K562 (cell line): ENCODE measurements at regions not wholly inside any gene's neighbourhood (a gene's known extent, or its start where the extent isn't known, plus 50 kb on each side); places are given as distances from the start of the nearest gene placed in this dataset.

Experiments
- ATAC-seq: fragments of 200-7000 bp; cut with Tn5 transposase; 3 replicates; pipeline ENCODE4 v1.9.1; 2020; ENCODE audit warnings: moderate library complexity
- BruUV-seq: library from RNA; stranded (reverse); fragments of 400-500 nt; replicated peaks from 2 replicates; lab custom pipeline; 2021; lab: Mats Ljungman, UMichigan
- CTCF ChIA-PET: fragments of 300-600 bp; formaldehyde crosslinking; extraction: SDS; loops from one replicate; lab custom pipeline; 2021; ENCODE audit warnings: low intra/inter-chr PET ratio; lab: Yijun Ruan, JAX
- POLR2A ChIA-PET: fragments of 300-600, 350-650 bp; sonication (Branson Sonifier 250); formaldehyde crosslinking; extraction: SDS; loops from one replicate; lab custom pipeline; 2021; ENCODE audit warnings: antibody characterized with exemption, inconsistent platforms; lab: Yijun Ruan, JAX
- DNase-seq, 4 experiments: peaks; one replicate each; pipeline versions ENCODE4 v3.0.0 to v3.0.0-alpha.2; 2011 to 2018; ENCODE audit warnings: low spot score in 3 of 4, mixed read lengths in 3 of 4; ENCODE audit errors: extremely low read depth in 1 of 4
- FAIRE-seq: peaks from 2 replicates; lab custom pipeline; 2011; peaks lifted over from hg19 to GRCh38; lab: Jason Lieb, UNC
- H2AFZ ChIP-seq: 2 replicates; pipeline ENCODE4 v1.6.0; 2011; ENCODE audit warnings: low read depth, low read length, control low read depth, inconsistent platforms
- H3K27ac ChIP-seq: fragments of 200-600 bp; 3 replicates; pipeline ENCODE4 v1.8.0; 2011; ENCODE audit warnings: low read depth, mild to moderate bottlenecking, control low read depth, inconsistent platforms, low read length, moderate library complexity, mixed read lengths; ENCODE audit errors: extremely low read depth
- H3K27me3 ChIP-seq, 2 experiments: fragments of 300-600 bp in 1 of 2; 2 replicates in 1 of 2; 3 replicates in 1 of 2; pipeline versions ENCODE4 v1.6.0 to v1.8.0; 2011; ENCODE audit warnings: inconsistent platforms in 2 of 2, low read length in 2 of 2, mild to moderate bottlenecking in 1 of 2, mixed read lengths in 1 of 2, moderate library complexity in 1 of 2; ENCODE audit not compliant: control insufficient read depth in 2 of 2, insufficient read depth in 2 of 2
- H3K36me3 ChIP-seq: fragments of 300-600 bp; 3 replicates; pipeline ENCODE4 v1.8.0; 2011; ENCODE audit warnings: mild to moderate bottlenecking, low read length, inconsistent platforms; ENCODE audit not compliant: control insufficient read depth, insufficient read depth
- H3K4me1 ChIP-seq, 2 experiments: fragments of 200-600 bp in 1 of 2; replicated peaks in 1 of 2; 2 replicates in 1 of 2; 3 replicates in 1 of 2; pipeline versions ENCODE4 v1.5.1 to v1.8.0; 2011; ENCODE audit warnings: inconsistent platforms in 2 of 2, low read length in 2 of 2, mild to moderate bottlenecking in 1 of 2, mixed read lengths in 1 of 2, moderate library complexity in 1 of 2; ENCODE audit not compliant: control insufficient read depth in 2 of 2, insufficient read depth in 2 of 2
- H3K4me2 ChIP-seq: 2 replicates; pipeline ENCODE4 v1.6.1; 2011; ENCODE audit warnings: low read length, control low read depth, inconsistent platforms, mixed read lengths; ENCODE audit not compliant: insufficient read depth
- H3K4me3 ChIP-seq: fragments of 200-600 bp; sonication (generic), shearing (Covaris generic); 2 replicates; pipeline ENCODE4 v1.5.1; 2016; ENCODE audit warnings: control low read depth, inconsistent platforms
- H3K79me2 ChIP-seq: fragments of 200-600 bp; 3 replicates; pipeline ENCODE4 v1.8.0; 2011; ENCODE audit warnings: low read length, inconsistent platforms; ENCODE audit not compliant: control insufficient read depth, insufficient read depth
- H3K9ac ChIP-seq, 2 experiments: 2 replicates each; pipeline versions ENCODE4 v1.6.0 to v1.6.1; 2011; ENCODE audit warnings: low read depth in 2 of 2, low read length in 2 of 2, control low read depth in 1 of 2, inconsistent platforms in 1 of 2, mild to moderate bottlenecking in 1 of 2, mixed read lengths in 1 of 2; ENCODE audit not compliant: insufficient read depth in 1 of 2
- H3K9me1 ChIP-seq: one replicate; pipeline ENCODE4 v1.6.0; 2011; ENCODE audit warnings: inconsistent platforms, mild to moderate bottlenecking, low read length, moderate library complexity; ENCODE audit not compliant: control insufficient read depth, insufficient read depth
- H3K9me3 ChIP-seq: replicated peaks from 2 replicates; pipeline ENCODE4 v1.5.1; 2011; ENCODE audit warnings: low read depth, low read length, inconsistent platforms; ENCODE audit not compliant: control insufficient read depth, insufficient read depth
- H4K20me1 ChIP-seq: replicated peaks from 2 replicates; pipeline ENCODE4 v1.6.1; 2011; ENCODE audit warnings: low read length, inconsistent platforms, mixed read lengths; ENCODE audit not compliant: control insufficient read depth, insufficient read depth
- BACH1 ChIP-seq: fragments of 200-800 bp; sonication (Bioruptor generic); IDR thresholded peaks from 2 replicates; pipeline ENCODE4 v1.6.1; 2016; ENCODE audit warnings: missing genetic modification characterization, missing compliant biosample characterization
- CHAMP1 ChIP-seq: fragments of 450-650 bp; IDR thresholded peaks from 2 replicates; pipeline ENCODE4 v1.6.1; 2016; ENCODE audit warnings: mild to moderate bottlenecking
- COPS2 ChIP-seq: fragments of 450-650 bp; conservative IDR thresholded peaks from 2 replicates; pipeline ENCODE4 v1.6.1; 2016; ENCODE audit warnings: mild to moderate bottlenecking, moderate library complexity
- ESRRA ChIP-seq: fragments of 450-650 bp; IDR thresholded peaks from 2 replicates; pipeline ENCODE4 v1.6.1; 2014; ENCODE audit warnings: low read depth, mild to moderate bottlenecking, moderate library complexity, borderline replicate concordance
- GATAD2A ChIP-seq: fragments of 450-650 bp; IDR thresholded peaks from 2 replicates; pipeline ENCODE4 v1.6.1; 2017
- MCM7 ChIP-seq, 2 experiments: fragments of 450-650 bp; IDR thresholded peaks; 2 replicates each; pipeline ENCODE4 v1.6.1; 2016 to 2018
- ZNF277 ChIP-seq: fragments of 250-450 bp; sonication (Bioruptor Pico); IDR thresholded peaks from 2 replicates; pipeline ENCODE4 v1.8.0; 2022; ENCODE audit warnings: inconsistent platforms, mild to moderate bottlenecking, moderate library complexity, borderline replicate concordance
- WGBS: fragments of 100-300 bp; shearing (Covaris generic); methylation state at CpG from one replicate; pipeline ENCODE4 v1.1.6; 2016; ENCODE audit warnings: low coverage, mixed read lengths; ENCODE audit not compliant: insufficient coverage; ENCODE audit errors: missing lambda C conversion rate; 5-methylcytosine and 5-hydroxymethylcytosine counted together
- in situ Hi-C: fragments of 300-500 bp; cut with MboI; formaldehyde crosslinking; loops from 4 replicates; pipeline ENCODE4 v1.15.0; 2018; ENCODE audit warnings: inconsistent platforms, mixed read lengths
- intact Hi-C: fragments of 100-400 bp; cut with micrococcal nuclease; formaldehyde crosslinking; loops from 2 replicates; pipeline ENCODE4 v1.14.2; 2022
- TF ChIP-seq, protein P1 (sequence below): fragments of 250-450 bp; sonication (Bioruptor Pico); IDR thresholded peaks from 2 replicates; pipeline ENCODE4 v1.5.0; 2021; ENCODE audit warnings: mild to moderate bottlenecking, borderline replicate concordance
- TF ChIP-seq, protein P2 (sequence below): fragments of 250-450 bp; sonication (Bioruptor Pico); IDR thresholded peaks from 2 replicates; pipeline ENCODE4 v1.4.0; 2020; ENCODE audit warnings: mild to moderate bottlenecking, moderate library complexity

DNA sequence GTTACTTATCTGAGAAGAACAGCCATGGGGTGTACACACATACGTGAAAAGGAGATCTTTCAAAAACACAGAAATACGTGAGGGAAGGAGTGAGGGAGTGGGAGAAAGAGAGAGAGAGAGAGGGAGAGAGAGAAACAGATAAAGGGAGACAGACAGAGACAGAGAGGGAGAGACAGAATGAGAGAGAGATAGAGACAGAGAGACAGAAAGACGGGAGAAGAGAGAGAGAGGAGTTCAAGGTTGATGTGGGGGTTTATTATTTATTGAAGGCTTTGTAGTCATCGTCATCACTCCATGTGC, 64.0 kb downstream of the CHST2 start (continued):
- TF ChIP-seq CHAMP1 (peak; percentile 44; the same call in 1 of the 2 replicates), GATAD2A (peak; percentile 87), COPS2 (no peak), ZNF277 (CRISPR knock-in tag) (no peak), ESRRA (no peak)

DNA sequence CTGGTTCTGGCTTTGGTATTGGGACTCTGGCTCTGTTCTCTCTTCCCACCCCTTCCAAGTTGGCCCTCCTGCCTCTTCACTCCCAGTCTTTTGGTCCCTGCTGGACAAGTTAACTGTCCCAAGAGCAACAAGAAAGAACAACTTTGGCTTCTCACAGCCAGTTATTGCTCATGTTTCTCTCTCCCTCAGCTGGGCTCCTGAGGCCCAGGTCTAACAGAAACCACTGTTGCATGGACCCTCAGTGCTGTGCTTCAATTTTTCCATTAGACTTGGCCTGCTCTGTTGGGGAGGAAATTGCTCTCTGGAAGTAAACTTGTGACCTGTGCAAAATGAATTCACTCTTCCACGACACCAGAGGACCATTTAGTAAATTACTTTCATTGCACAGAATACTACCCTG, 64.5 kb downstream of the CHST2 start:
- in situ Hi-C loops (loop anchor here (5.0 kb wide), 1 partner anchor 58 kb away; no protein-coding TSS in a partner anchor), intact Hi-C loops (loop anchor here (5.0 kb wide), 1 partner anchor 62 kb away; no protein-coding TSS in a partner anchor)
- Histone ChIP-seq H3K36me3 (no peaks in the 10 kb centered on the region), H2AFZ (peak overlapping the region; percentile 93), H3K79me2 (no peaks in the 10 kb centered on the region), H3K9me3 (peaks cover 3% of the 10 kb centered on the region; the same call in 1 of the 2 replicates), H3K9me1 (no peaks in the 10 kb centered on the region), H3K9ac (peak overlapping the region in 1 of 2 experiments; percentile 63; a peak in 2 of 4 replicates), H3K27me3 (no peaks in the 10 kb centered on the region), H3K4me2 (no peak overlapping the region; the same call in 1 of the 2 replicates), H3K4me1 (peaks cover 9 to 53% of the 10 kb centered on the region in 2 experiments), H4K20me1 (no peaks in the 10 kb centered on the region), H3K4me3 (no peak overlapping the region)
- WGBS: 60% methylated on average over 1 of the region's 1 CpG
- ChIA-PET CTCF (no interaction called here), POLR2A (interaction anchor here (0.7 kb wide), 1 partner anchor 305 kb away, joined by 4 read pairs; no protein-coding TSS in a partner anchor)
- no peak for DNase-seq
- peak; percentile 42 for FAIRE-seq
- no peak for TF ChIP-seq BACH1 (tag)
- TF ChIP-seq, protein P1, sequence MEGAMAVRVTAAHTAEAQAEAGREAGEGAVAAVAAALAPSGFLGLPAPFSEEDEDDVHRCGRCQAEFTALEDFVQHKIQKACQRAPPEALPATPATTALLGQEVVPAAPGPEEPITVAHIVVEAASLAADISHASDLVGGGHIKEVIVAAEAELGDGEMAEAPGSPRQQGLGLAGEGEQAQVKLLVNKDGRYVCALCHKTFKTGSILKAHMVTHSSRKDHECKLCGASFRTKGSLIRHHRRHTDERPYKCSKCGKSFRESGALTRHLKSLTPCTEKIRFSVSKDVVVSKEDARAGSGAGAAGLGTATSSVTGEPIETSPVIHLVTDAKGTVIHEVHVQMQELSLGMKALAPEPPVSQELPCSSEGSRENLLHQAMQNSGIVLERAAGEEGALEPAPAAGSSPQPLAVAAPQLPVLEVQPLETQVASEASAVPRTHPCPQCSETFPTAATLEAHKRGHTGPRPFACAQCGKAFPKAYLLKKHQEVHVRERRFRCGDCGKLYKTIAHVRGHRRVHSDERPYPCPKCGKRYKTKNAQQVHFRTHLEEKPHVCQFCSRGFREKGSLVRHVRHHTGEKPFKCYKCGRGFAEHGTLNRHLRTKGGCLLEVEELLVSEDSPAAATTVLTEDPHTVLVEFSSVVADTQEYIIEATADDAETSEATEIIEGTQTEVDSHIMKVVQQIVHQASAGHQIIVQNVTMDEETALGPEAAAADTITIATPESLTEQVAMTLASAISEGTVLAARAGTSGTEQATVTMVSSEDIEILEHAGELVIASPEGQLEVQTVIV: no peak
- TF ChIP-seq MCM7 (IDR thresholded peaks at IDR 0.05): no peak
- TF ChIP-seq, protein P2, sequence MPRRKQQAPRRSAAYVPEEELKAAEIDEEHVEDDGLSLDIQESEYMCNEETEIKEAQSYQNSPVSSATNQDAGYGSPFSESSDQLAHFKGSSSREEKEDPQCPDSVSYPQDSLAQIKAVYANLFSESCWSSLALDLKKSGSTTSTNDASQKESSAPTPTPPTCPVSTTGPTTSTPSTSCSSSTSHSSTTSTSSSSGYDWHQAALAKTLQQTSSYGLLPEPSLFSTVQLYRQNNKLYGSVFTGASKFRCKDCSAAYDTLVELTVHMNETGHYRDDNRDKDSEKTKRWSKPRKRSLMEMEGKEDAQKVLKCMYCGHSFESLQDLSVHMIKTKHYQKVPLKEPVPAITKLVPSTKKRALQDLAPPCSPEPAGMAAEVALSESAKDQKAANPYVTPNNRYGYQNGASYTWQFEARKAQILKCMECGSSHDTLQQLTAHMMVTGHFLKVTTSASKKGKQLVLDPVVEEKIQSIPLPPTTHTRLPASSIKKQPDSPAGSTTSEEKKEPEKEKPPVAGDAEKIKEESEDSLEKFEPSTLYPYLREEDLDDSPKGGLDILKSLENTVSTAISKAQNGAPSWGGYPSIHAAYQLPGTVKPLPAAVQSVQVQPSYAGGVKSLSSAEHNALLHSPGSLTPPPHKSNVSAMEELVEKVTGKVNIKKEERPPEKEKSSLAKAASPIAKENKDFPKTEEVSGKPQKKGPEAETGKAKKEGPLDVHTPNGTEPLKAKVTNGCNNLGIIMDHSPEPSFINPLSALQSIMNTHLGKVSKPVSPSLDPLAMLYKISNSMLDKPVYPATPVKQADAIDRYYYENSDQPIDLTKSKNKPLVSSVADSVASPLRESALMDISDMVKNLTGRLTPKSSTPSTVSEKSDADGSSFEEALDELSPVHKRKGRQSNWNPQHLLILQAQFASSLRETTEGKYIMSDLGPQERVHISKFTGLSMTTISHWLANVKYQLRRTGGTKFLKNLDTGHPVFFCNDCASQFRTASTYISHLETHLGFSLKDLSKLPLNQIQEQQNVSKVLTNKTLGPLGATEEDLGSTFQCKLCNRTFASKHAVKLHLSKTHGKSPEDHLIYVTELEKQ (CRISPR knock-in tag): no peak
- TF ChIP-seq, all 486 proteins: peak for 0
- no TSS peak for BruUV-seq
- ATAC-seq: peak; percentile 5
- H3K27ac ChIP-seq: no peak overlapping the region; the same call in 2 of the 3 replicates
